ENCODE measurements at regions not wholly inside any gene's neighbourhood (a gene's known extent, or its start where the extent isn't known, plus 50 kb on each side); places are given as distances from the start of the nearest gene placed in this dataset.
A peak's percentile ranks its signal among the peaks of the same experiment; 100 is the strongest.
"Not testable (repeated sequence)": the region's sequence is repeated elsewhere in the genome, so short reads cannot be mapped to it uniquely, and the experiment has no call there.

DNA sequence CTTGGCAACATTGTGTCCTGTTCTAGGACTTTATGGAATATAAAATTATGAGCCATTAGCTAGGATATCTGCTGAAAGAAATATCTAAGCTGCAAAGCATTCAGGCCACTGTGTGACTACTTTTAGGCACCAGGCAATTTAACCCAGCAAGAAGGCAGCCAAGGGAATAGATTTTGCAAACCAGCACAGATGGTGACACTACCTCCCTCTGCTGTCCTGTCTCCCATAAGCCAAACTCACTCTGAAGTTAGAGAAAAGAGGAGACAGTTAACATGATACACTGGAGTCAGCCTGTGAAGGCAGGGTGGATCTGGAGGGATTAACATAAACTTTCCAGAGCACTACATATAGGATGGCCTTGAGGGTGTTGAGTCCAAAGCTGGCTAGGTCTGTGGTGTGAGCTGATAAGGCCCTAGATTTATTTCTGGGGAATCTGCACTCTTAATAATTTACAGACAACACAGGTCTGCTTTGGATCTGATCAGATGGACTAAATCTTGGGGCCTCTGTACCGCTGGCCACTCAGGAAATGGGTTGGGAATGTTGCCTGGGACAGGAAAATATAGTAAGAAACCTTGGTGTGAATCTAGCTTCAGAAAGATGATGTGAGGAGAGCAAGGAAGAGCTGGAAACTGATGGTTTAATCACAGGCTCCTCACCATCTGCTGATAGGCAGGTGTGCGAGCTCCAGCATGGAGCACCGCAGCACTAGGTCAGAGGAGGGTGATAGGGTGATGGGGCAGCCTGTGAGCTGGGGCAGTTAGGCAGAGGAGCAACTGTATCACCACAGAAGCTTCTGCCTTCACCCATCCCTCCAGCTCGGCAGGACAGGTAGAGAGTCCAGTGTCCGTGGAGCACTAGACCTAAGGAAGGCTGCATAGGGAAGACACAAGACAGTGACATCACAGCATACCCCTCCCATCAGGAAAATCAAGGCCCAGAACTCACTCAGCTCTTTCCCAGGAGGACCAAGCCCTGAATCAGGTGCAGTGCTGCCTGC is 229.9 kb upstream of the PRSS1 start:
- FAIRE-seq (no peak), DNase-seq (ENCODE audit: low read depth, low spot score) (no peak)
- no peaks in the 10 kb centered on the region for H3K79me2 ChIP-seq (ENCODE audit: control insufficient read depth, insufficient read depth, low read length)
- H3K9me3 ChIP-seq (ENCODE audit: control insufficient read depth, low read depth, low read length): no peaks in the 10 kb centered on the region
- H3K9me1 ChIP-seq (ENCODE audit: control insufficient read depth, extremely low read depth, insufficient read depth, low read length): no peaks in the 10 kb centered on the region
- H3K4me2 ChIP-seq (ENCODE audit: control insufficient read depth, extremely low read depth, insufficient read depth, low read depth, low read length): no peak overlapping the region
- TF ChIP-seq, protein P1, sequence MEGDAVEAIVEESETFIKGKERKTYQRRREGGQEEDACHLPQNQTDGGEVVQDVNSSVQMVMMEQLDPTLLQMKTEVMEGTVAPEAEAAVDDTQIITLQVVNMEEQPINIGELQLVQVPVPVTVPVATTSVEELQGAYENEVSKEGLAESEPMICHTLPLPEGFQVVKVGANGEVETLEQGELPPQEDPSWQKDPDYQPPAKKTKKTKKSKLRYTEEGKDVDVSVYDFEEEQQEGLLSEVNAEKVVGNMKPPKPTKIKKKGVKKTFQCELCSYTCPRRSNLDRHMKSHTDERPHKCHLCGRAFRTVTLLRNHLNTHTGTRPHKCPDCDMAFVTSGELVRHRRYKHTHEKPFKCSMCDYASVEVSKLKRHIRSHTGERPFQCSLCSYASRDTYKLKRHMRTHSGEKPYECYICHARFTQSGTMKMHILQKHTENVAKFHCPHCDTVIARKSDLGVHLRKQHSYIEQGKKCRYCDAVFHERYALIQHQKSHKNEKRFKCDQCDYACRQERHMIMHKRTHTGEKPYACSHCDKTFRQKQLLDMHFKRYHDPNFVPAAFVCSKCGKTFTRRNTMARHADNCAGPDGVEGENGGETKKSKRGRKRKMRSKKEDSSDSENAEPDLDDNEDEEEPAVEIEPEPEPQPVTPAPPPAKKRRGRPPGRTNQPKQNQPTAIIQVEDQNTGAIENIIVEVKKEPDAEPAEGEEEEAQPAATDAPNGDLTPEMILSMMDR (optimal IDR thresholded peaks at IDR 0.05 in 1 of 3, IDR thresholded peaks at IDR 0.05 in 1 of 3, conservative IDR thresholded peaks at IDR 0.05 in 1 of 3; ENCODE audit: extremely low read depth in 1 of 3, insufficient read depth in 2 of 3, low read length in 3 of 3): peak in 1 of 3 experiments; percentile 21
- TF ChIP-seq EZH2 (IDR thresholded peaks at IDR 0.05; ENCODE audit: low read length): no peak
- H4K20me1 ChIP-seq (ENCODE audit: control insufficient read depth, extremely low read depth, insufficient read depth, low read length): no peaks in the 10 kb centered on the region
- H3K36me3 ChIP-seq (ENCODE audit: control insufficient read depth in 2 of 2, extremely low read depth in 1 of 2, insufficient read depth in 2 of 2, low read length in 2 of 2): no peaks in the 10 kb centered on the region
- H3K4me1 ChIP-seq (ENCODE audit: control insufficient read depth, extremely low read depth, insufficient read depth, low read length): peaks cover 11% of the 10 kb centered on the region
- no peak overlapping the region for H3K4me3 ChIP-seq (ENCODE audit: control insufficient read depth in 2 of 3, extremely low read depth in 1 of 3, insufficient read depth in 2 of 3, low read depth in 1 of 3, low read length in 3 of 3)
- H3K27ac ChIP-seq (ENCODE audit: control insufficient read depth, insufficient read depth, low read length): no peak overlapping the region
- no peak overlapping the region for H3K9ac ChIP-seq (ENCODE audit: control insufficient read depth, extremely low read depth, insufficient read depth, low read length)
- no peak overlapping the region for H2AFZ ChIP-seq (ENCODE audit: control insufficient read depth, low read length)
- dilution Hi-C loops (cut with MboI; ENCODE audit: extremely low pct_ligation_motif_present, low sequenced_read_pairs): no loop called here
- no peaks in the 10 kb centered on the region for H3K27me3 ChIP-seq (ENCODE audit: control insufficient read depth, extremely low read depth, insufficient read depth, low read length)

DNA sequence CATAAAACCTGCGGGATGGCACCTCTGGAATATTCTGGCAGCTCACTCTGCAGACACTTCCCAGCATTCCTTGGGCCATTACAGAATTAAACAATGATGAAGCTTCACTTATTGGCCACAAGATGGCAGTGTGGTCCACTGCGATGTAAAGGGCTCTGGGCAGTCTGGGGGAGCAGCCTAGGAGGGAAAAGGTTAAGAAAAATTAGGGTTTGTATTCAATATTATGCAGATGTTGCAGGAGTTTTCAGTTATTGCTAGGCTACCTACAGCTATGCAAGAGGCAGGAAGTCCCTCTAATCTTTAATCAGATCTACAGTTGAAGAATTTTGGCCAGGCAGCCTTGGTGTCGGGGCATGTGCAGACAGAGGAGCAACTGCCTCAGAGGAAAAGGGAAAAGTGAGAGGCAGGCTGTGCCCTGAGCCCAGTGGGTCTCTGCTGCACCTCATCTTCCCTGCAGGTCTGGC is 233.2 kb upstream of the PRSS1 start:
- no peak overlapping the region for H3K4me3 ChIP-seq (ENCODE audit: control insufficient read depth in 2 of 3, extremely low read depth in 1 of 3, insufficient read depth in 2 of 3, low read depth in 1 of 3, low read length in 3 of 3)
- H3K4me2 ChIP-seq (ENCODE audit: control insufficient read depth, extremely low read depth, insufficient read depth, low read depth, low read length): peak overlapping the region; percentile 70
- H3K9me1 ChIP-seq (ENCODE audit: control insufficient read depth, extremely low read depth, insufficient read depth, low read length): no peaks in the 10 kb centered on the region
- H3K9me3 ChIP-seq (ENCODE audit: control insufficient read depth, low read depth, low read length): no peaks in the 10 kb centered on the region
- no peaks in the 10 kb centered on the region for H3K27me3 ChIP-seq (ENCODE audit: control insufficient read depth, extremely low read depth, insufficient read depth, low read length)
- H3K79me2 ChIP-seq (ENCODE audit: control insufficient read depth, insufficient read depth, low read length): no peaks in the 10 kb centered on the region
- H3K4me1 ChIP-seq (ENCODE audit: control insufficient read depth, extremely low read depth, insufficient read depth, low read length): peaks cover 13% of the 10 kb centered on the region
- TF ChIP-seq, protein P1 (optimal IDR thresholded peaks at IDR 0.05 in 1 of 3, IDR thresholded peaks at IDR 0.05 in 1 of 3, conservative IDR thresholded peaks at IDR 0.05 in 1 of 3; ENCODE audit: extremely low read depth in 1 of 3, insufficient read depth in 2 of 3, low read length in 3 of 3): peak; percentile 73 to 82 (median 75)
- no peak for TF ChIP-seq EZH2 (IDR thresholded peaks at IDR 0.05; ENCODE audit: low read length)
- no peak overlapping the region for H3K27ac ChIP-seq (ENCODE audit: control insufficient read depth, insufficient read depth, low read length)
- H4K20me1 ChIP-seq (ENCODE audit: control insufficient read depth, extremely low read depth, insufficient read depth, low read length): no peaks in the 10 kb centered on the region
- DNase-seq (ENCODE audit: low read depth, low spot score) (peak; percentile 28), FAIRE-seq (peak; percentile 64)
- no peak overlapping the region for H3K9ac ChIP-seq (ENCODE audit: control insufficient read depth, extremely low read depth, insufficient read depth, low read length)
- no peaks in the 10 kb centered on the region for H3K36me3 ChIP-seq (ENCODE audit: control insufficient read depth in 2 of 2, extremely low read depth in 1 of 2, insufficient read depth in 2 of 2, low read length in 2 of 2)
- dilution Hi-C loops (cut with MboI; ENCODE audit: extremely low pct_ligation_motif_present, low sequenced_read_pairs): no loop called here
- peak overlapping the region; percentile 90 for H2AFZ ChIP-seq (ENCODE audit: control insufficient read depth, low read length)

DNA sequence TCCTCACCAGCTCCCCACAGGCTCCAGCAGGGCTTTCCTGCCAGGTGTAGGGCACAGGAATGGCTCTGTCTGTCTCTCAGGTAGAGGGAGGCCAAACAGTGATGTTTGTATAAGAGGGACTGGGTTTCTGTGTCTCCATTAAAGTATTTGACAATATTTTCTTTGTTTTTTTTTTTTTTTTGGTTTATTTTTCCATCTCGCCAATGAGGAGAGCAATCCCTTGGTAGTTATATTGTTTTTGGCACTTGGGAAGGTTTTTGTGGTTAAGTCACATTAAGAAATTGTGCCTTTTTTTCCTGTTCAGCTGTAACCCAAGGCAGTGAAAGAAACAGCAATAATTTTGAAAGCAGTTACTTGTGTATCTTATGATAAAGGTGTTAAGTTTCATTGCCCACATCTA is 234.6 kb upstream of the PRSS1 start:
- H3K36me3 ChIP-seq (ENCODE audit: control insufficient read depth in 2 of 2, extremely low read depth in 1 of 2, insufficient read depth in 2 of 2, low read length in 2 of 2); H3K9me3 ChIP-seq (ENCODE audit: control insufficient read depth, low read depth, low read length); dilution Hi-C loops (cut with MboI; ENCODE audit: extremely low pct_ligation_motif_present, low sequenced_read_pairs); H4K20me1 ChIP-seq (ENCODE audit: control insufficient read depth, extremely low read depth, insufficient read depth, low read length); H3K27me3 ChIP-seq (ENCODE audit: control insufficient read depth, extremely low read depth, insufficient read depth, low read length); DNase-seq (ENCODE audit: low read depth, low spot score); H3K79me2 ChIP-seq (ENCODE audit: control insufficient read depth, insufficient read depth, low read length); H2AFZ ChIP-seq (ENCODE audit: control insufficient read depth, low read length); H3K4me3 ChIP-seq (ENCODE audit: control insufficient read depth in 2 of 3, extremely low read depth in 1 of 3, insufficient read depth in 2 of 3, low read depth in 1 of 3, low read length in 3 of 3); H3K9me1 ChIP-seq (ENCODE audit: control insufficient read depth, extremely low read depth, insufficient read depth, low read length); H3K4me2 ChIP-seq (ENCODE audit: control insufficient read depth, extremely low read depth, insufficient read depth, low read depth, low read length); FAIRE-seq; H3K27ac ChIP-seq (ENCODE audit: control insufficient read depth, insufficient read depth, low read length); H3K9ac ChIP-seq (ENCODE audit: control insufficient read depth, extremely low read depth, insufficient read depth, low read length): not testable (repeated sequence)
- H3K4me1 ChIP-seq (ENCODE audit: control insufficient read depth, extremely low read depth, insufficient read depth, low read length): peaks cover 11% of the 10 kb centered on the region
